ENCODE measurements at regions not wholly inside any gene's neighbourhood (a gene's known extent, or its start where the extent isn't known, plus 50 kb on each side); places are given as distances from the start of the nearest gene placed in this dataset.

GRCh38 chr10:4450169-4450568, 375.8 kb upstream of the AKR1E2 start:
- TF ChIP-seq, protein P1, sequence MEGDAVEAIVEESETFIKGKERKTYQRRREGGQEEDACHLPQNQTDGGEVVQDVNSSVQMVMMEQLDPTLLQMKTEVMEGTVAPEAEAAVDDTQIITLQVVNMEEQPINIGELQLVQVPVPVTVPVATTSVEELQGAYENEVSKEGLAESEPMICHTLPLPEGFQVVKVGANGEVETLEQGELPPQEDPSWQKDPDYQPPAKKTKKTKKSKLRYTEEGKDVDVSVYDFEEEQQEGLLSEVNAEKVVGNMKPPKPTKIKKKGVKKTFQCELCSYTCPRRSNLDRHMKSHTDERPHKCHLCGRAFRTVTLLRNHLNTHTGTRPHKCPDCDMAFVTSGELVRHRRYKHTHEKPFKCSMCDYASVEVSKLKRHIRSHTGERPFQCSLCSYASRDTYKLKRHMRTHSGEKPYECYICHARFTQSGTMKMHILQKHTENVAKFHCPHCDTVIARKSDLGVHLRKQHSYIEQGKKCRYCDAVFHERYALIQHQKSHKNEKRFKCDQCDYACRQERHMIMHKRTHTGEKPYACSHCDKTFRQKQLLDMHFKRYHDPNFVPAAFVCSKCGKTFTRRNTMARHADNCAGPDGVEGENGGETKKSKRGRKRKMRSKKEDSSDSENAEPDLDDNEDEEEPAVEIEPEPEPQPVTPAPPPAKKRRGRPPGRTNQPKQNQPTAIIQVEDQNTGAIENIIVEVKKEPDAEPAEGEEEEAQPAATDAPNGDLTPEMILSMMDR (IDR thresholded peaks at IDR 0.05; ENCODE audit: low read depth, low read length), result no peak
- TF ChIP-seq POLR2A (IDR thresholded peaks at IDR 0.05; ENCODE audit: extremely low read depth, insufficient read length) (no peak), MYC (IDR thresholded peaks at IDR 0.05; ENCODE audit: low read depth, low read length) (no peak), MAX (IDR thresholded peaks at IDR 0.05; ENCODE audit: low read depth, low read length) (no peak)

All from NB4 (cell line).